Ishikawa (cell line): ENCODE measurements at regions not wholly inside any gene's neighbourhood (a gene's known extent, or its start where the extent isn't known, plus 50 kb on each side); places are given as distances from the start of the nearest gene placed in this dataset.
A peak's percentile ranks its signal among the peaks of the same experiment; 100 is the strongest.

Source experiments
- CEBPB ChIP-seq: IDR thresholded peaks from 2 replicates; pipeline ENCODE4 v1.6.1; 2012
- CREB1 ChIP-seq: IDR thresholded peaks from 2 replicates; pipeline ENCODE4 v1.6.1; 2012; ENCODE audit warnings: low read depth
- EGR1 ChIP-seq: IDR thresholded peaks from 2 replicates; pipeline ENCODE4 v1.6.1; 2012
- EP300 ChIP-seq: IDR thresholded peaks from 2 replicates; pipeline ENCODE4 v1.6.1; 2012; ENCODE audit warnings: borderline replicate concordance
- FOXM1 ChIP-seq: IDR thresholded peaks from 2 replicates; pipeline ENCODE4 v1.6.1; 2012; ENCODE audit warnings: low read depth, borderline replicate concordance
- NFIC ChIP-seq: IDR thresholded peaks from 2 replicates; pipeline ENCODE4 v1.6.1; 2012
- RAD21 ChIP-seq: IDR thresholded peaks from 2 replicates; pipeline ENCODE4 v1.6.1; 2012; ENCODE audit warnings: low read depth
- TAF1 ChIP-seq: IDR thresholded peaks from 2 replicates; pipeline ENCODE4 v1.6.1; 2012; ENCODE audit warnings: low read depth, mild to moderate bottlenecking
- TCF12 ChIP-seq: IDR thresholded peaks from 2 replicates; pipeline ENCODE4 v1.6.1; 2012; ENCODE audit warnings: low read depth
- TEAD4 ChIP-seq: IDR thresholded peaks from 2 replicates; pipeline ENCODE4 v1.6.1; 2012
- YY1 ChIP-seq: IDR thresholded peaks from 2 replicates; pipeline ENCODE4 v1.6.1; 2012; ENCODE audit warnings: low read depth
- ZBTB7A ChIP-seq: IDR thresholded peaks from 2 replicates; pipeline ENCODE4 v1.6.1; 2012; ENCODE audit warnings: low read depth
- TF ChIP-seq, protein P1 (sequence below): IDR thresholded peaks from 2 replicates; pipeline ENCODE4 v1.6.1; 2012
- TF ChIP-seq, protein P2 (sequence below): IDR thresholded peaks from 2 replicates; pipeline ENCODE4 v1.6.1; 2012
- TF ChIP-seq, protein P3 (sequence below): IDR thresholded peaks from 2 replicates; pipeline ENCODE4 v1.6.1; 2012; ENCODE audit warnings: low read depth, mild to moderate bottlenecking

- TF ChIP-seq, protein P1, sequence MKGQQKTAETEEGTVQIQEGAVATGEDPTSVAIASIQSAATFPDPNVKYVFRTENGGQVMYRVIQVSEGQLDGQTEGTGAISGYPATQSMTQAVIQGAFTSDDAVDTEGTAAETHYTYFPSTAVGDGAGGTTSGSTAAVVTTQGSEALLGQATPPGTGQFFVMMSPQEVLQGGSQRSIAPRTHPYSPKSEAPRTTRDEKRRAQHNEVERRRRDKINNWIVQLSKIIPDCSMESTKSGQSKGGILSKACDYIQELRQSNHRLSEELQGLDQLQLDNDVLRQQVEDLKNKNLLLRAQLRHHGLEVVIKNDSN: no peak
- TF ChIP-seq TAF1 (no peak), ZBTB7A (no peak), TEAD4 (no peak), RAD21 (no peak), CEBPB (no peak), EGR1 (no peak)
- TF ChIP-seq, protein P2, sequence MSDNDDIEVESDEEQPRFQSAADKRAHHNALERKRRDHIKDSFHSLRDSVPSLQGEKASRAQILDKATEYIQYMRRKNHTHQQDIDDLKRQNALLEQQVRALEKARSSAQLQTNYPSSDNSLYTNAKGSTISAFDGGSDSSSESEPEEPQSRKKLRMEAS: no peak
Observed at GRCh38 chr13:30831515-30831914, 74.6 kb upstream of the MEDAG start.

GRCh38 chr13:30832377-30832776 lies 73.7 kb upstream of the MEDAG start:
- TF ChIP-seq, protein P3, sequence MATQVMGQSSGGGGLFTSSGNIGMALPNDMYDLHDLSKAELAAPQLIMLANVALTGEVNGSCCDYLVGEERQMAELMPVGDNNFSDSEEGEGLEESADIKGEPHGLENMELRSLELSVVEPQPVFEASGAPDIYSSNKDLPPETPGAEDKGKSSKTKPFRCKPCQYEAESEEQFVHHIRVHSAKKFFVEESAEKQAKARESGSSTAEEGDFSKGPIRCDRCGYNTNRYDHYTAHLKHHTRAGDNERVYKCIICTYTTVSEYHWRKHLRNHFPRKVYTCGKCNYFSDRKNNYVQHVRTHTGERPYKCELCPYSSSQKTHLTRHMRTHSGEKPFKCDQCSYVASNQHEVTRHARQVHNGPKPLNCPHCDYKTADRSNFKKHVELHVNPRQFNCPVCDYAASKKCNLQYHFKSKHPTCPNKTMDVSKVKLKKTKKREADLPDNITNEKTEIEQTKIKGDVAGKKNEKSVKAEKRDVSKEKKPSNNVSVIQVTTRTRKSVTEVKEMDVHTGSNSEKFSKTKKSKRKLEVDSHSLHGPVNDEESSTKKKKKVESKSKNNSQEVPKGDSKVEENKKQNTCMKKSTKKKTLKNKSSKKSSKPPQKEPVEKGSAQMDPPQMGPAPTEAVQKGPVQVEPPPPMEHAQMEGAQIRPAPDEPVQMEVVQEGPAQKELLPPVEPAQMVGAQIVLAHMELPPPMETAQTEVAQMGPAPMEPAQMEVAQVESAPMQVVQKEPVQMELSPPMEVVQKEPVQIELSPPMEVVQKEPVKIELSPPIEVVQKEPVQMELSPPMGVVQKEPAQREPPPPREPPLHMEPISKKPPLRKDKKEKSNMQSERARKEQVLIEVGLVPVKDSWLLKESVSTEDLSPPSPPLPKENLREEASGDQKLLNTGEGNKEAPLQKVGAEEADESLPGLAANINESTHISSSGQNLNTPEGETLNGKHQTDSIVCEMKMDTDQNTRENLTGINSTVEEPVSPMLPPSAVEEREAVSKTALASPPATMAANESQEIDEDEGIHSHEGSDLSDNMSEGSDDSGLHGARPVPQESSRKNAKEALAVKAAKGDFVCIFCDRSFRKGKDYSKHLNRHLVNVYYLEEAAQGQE: no peak
- TF ChIP-seq YY1: no peak
- no peak for TF ChIP-seq EP300
- TF ChIP-seq, protein P1: no peak
- TF ChIP-seq RAD21: no peak
- no peak for TF ChIP-seq TAF1
- TF ChIP-seq, protein P2: no peak
- no peak for TF ChIP-seq NFIC
- TF ChIP-seq TCF12: no peak
- no peak for TF ChIP-seq CREB1
- TF ChIP-seq EGR1: no peak
- no peak for TF ChIP-seq TEAD4
- TF ChIP-seq CEBPB: no peak
- no peak for TF ChIP-seq FOXM1

- TF ChIP-seq CEBPB: no peak; the same call in 1 of the 2 replicates
- TF ChIP-seq TCF12: peak; percentile 92
- TF ChIP-seq YY1: 0 out of 2 replicates have a peak, but pooled peaks have one; percentile 59
- TF ChIP-seq, protein P1: 0 out of 2 replicates have a peak, but pooled peaks have one; percentile 36
- peak; percentile 63; the same call in 1 of the 2 replicates for TF ChIP-seq TEAD4
- TF ChIP-seq ZBTB7A: peak; percentile 93
- TF ChIP-seq EGR1: 0 out of 2 replicates have a peak, but pooled peaks have one; percentile 41
- TF ChIP-seq EP300: peak; percentile 88
- TF ChIP-seq NFIC: peak; percentile 97
- peak; percentile 25; the same call in 1 of the 2 replicates for TF ChIP-seq RAD21
- peak; percentile 88 for TF ChIP-seq FOXM1
- no peak for TF ChIP-seq CREB1
- TF ChIP-seq, protein P2: peak; percentile 48; the same call in 1 of the 2 replicates
- TF ChIP-seq, protein P3: no peak
- no peak; the same call in 1 of the 2 replicates for TF ChIP-seq TAF1
Observed at GRCh38 chr13:30832845-30833332, 73.2 kb upstream of the MEDAG start.

DNA sequence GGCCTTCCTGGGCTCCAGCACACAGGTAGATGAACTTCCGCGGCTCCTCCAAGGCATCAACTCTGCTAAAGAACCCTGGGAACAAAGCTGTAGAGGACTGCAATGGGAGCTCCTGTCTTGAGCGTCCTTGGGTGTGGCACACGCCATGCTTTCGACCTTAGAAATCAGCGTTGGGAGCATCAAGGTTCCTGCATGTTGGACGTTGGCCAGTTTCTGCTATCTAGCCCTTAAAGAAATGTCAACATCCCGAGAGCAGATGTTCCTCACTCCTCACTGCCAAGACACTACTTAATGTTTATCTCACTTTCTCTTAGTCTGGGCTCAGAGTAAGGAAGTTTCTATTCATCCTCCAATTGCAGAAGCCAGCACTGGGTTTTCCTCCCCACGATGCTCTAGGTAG lies 70.6 kb upstream of the MEDAG start:
- TF ChIP-seq EGR1 (no peak), NFIC (no peak), YY1 (no peak), TAF1 (no peak), RAD21 (no peak)
- TF ChIP-seq, protein P1: no peak
- TF ChIP-seq, protein P3: no peak
